Ishikawa (cell line): ENCODE measurements at regions not wholly inside any gene's neighbourhood (a gene's known extent, or its start where the extent isn't known, plus 50 kb on each side); places are given as distances from the start of the nearest gene placed in this dataset.

Source experiments
- CEBPB ChIP-seq: IDR thresholded peaks from 2 replicates; pipeline ENCODE4 v1.6.1; 2012
- CREB1 ChIP-seq: IDR thresholded peaks from 2 replicates; pipeline ENCODE4 v1.6.1; 2012; ENCODE audit warnings: low read depth
- EGR1 ChIP-seq: IDR thresholded peaks from 2 replicates; pipeline ENCODE4 v1.6.1; 2012
- EP300 ChIP-seq: IDR thresholded peaks from 2 replicates; pipeline ENCODE4 v1.6.1; 2012; ENCODE audit warnings: borderline replicate concordance
- FOXM1 ChIP-seq: IDR thresholded peaks from 2 replicates; pipeline ENCODE4 v1.6.1; 2012; ENCODE audit warnings: low read depth, borderline replicate concordance
- MAX ChIP-seq: IDR thresholded peaks from 2 replicates; pipeline ENCODE4 v1.6.1; 2012
- RAD21 ChIP-seq: IDR thresholded peaks from 2 replicates; pipeline ENCODE4 v1.6.1; 2012; ENCODE audit warnings: low read depth
- TAF1 ChIP-seq: IDR thresholded peaks from 2 replicates; pipeline ENCODE4 v1.6.1; 2012; ENCODE audit warnings: low read depth, mild to moderate bottlenecking
- TEAD4 ChIP-seq: IDR thresholded peaks from 2 replicates; pipeline ENCODE4 v1.6.1; 2012
- YY1 ChIP-seq: IDR thresholded peaks from 2 replicates; pipeline ENCODE4 v1.6.1; 2012; ENCODE audit warnings: low read depth
- TF ChIP-seq, protein P1 (sequence below): IDR thresholded peaks from 2 replicates; pipeline ENCODE4 v1.6.1; 2012; ENCODE audit warnings: low read depth, mild to moderate bottlenecking

- TF ChIP-seq TEAD4 (no peak), MAX (no peak), CREB1 (no peak), FOXM1 (no peak), CEBPB (no peak), TAF1 (no peak), EP300 (no peak), EGR1 (no peak), RAD21 (no peak), YY1 (no peak)
- TF ChIP-seq, protein P1, sequence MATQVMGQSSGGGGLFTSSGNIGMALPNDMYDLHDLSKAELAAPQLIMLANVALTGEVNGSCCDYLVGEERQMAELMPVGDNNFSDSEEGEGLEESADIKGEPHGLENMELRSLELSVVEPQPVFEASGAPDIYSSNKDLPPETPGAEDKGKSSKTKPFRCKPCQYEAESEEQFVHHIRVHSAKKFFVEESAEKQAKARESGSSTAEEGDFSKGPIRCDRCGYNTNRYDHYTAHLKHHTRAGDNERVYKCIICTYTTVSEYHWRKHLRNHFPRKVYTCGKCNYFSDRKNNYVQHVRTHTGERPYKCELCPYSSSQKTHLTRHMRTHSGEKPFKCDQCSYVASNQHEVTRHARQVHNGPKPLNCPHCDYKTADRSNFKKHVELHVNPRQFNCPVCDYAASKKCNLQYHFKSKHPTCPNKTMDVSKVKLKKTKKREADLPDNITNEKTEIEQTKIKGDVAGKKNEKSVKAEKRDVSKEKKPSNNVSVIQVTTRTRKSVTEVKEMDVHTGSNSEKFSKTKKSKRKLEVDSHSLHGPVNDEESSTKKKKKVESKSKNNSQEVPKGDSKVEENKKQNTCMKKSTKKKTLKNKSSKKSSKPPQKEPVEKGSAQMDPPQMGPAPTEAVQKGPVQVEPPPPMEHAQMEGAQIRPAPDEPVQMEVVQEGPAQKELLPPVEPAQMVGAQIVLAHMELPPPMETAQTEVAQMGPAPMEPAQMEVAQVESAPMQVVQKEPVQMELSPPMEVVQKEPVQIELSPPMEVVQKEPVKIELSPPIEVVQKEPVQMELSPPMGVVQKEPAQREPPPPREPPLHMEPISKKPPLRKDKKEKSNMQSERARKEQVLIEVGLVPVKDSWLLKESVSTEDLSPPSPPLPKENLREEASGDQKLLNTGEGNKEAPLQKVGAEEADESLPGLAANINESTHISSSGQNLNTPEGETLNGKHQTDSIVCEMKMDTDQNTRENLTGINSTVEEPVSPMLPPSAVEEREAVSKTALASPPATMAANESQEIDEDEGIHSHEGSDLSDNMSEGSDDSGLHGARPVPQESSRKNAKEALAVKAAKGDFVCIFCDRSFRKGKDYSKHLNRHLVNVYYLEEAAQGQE = no peak
Observed at GRCh38 chr2:116891191-116891590, 923.3 kb upstream of the DDX18 start.
